ENCODE measurements at regions not wholly inside any gene's neighbourhood (a gene's known extent, or its start where the extent isn't known, plus 50 kb on each side); places are given as distances from the start of the nearest gene placed in this dataset.
"Not testable (repeated sequence)": the region's sequence is repeated elsewhere in the genome, so short reads cannot be mapped to it uniquely, and the experiment has no call there.

DNA sequence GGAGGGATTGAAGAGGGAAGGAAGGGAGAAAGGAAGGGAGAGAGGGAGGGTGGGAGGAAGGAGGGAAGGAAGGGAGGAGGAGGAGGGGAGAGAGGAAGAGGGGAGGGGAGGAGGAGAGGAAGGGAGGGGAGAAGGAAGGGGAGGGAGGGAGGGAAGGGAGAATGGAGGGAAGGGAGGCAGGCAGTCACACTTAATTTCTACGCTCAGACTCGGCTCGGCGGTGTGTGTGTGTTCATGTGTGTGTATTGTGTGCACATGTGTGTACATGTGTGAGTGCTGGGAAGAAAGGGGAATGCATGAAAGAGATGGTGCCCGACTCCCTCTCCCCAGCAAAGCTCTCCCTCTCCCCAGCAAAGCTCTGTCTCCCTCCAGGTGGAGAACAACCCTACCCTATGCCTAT, 79.1 kb upstream of the AFDN start:
- Histone ChIP-seq H3K4me3 (ENCODE audit: low read length) (no peak overlapping the region), H3K36me3 (ENCODE audit: insufficient read depth, low read length) (no peaks in the 10 kb centered on the region), H3K4me1 (ENCODE audit: insufficient read depth, low read length) (peaks cover 14% of the 10 kb centered on the region), H3K27me3 (ENCODE audit: insufficient read depth, low read length) (no peaks in the 10 kb centered on the region), H3K9me3 (ENCODE audit: low read length) (no peaks in the 10 kb centered on the region), H2AFZ (ENCODE audit: low read depth, low read length) (no peak overlapping the region)

DNA sequence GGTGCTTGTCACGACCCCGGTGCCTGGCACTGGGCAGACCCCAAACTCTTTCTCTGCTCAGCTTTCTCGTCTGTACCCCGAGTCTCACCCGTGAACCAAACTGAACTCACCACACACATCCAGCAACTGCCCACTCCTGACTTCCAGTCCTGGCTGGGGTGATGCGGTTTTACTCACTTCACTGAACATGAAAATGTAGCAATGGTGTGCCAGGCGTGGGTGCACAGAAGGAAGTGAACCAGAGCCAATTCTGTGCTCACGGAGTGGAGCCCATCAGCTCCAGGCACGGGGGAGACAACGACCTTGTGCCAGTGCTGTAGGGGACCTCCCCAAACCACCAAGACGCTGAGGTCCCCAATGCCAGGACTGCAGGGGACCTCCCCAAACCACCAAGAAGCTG, 78.7 kb upstream of the AFDN start:
- H2AFZ ChIP-seq (ENCODE audit: low read depth, low read length), result no peak overlapping the region
- H3K27me3 ChIP-seq (ENCODE audit: insufficient read depth, low read length), result no peaks in the 10 kb centered on the region
- no peaks in the 10 kb centered on the region for H3K36me3 ChIP-seq (ENCODE audit: insufficient read depth, low read length)
- H3K4me3 ChIP-seq (ENCODE audit: low read length), result no peak overlapping the region
- no peaks in the 10 kb centered on the region for H3K9me3 ChIP-seq (ENCODE audit: low read length)
- peaks cover 14% of the 10 kb centered on the region for H3K4me1 ChIP-seq (ENCODE audit: insufficient read depth, low read length)

DNA sequence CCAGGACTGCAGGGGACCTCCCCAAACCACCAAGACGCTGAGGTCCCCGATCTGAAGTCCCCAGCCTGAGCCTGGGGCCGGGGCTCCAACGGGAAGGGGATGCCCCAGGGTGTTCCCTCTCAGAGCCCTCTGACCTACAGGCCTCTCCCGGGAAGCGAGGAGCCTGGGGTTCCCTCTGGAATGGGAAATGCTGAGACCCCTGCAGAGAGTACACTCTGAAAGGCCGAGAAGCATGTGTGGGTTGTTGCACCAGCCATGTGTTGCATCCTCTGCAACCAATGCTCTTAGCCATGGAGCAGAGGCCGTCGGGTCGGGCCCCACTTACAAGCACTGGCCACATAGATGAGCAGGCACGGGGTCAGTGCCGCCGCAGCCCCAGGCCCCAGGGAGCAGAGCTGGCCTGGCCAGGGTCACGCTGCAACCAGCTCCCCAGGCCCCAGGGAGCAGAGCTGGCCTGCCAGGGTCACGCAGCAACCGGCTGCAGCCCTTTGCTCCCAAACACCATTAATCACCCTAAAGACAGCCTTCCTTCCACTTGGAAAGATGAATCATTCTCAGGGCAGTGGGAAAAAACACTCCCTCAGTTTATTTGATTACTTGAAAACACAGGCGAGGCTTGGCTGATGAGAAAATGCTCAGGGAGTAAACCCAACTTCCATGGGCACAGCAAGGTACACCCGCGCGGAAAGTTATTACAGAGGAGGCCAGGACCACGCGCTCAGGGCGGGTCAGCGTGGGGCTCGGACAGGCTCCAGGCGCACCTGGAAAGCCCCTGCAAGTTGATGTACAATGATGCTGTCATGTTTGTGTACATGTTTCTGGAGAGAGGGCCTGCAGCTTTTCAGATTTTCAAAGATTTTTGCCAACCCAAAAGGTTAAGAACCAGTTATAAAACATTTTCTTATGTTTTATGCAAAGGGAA, 78.0 kb upstream of the AFDN start:
- H3K36me3 ChIP-seq (ENCODE audit: insufficient read depth, low read length), result no peaks in the 10 kb centered on the region
- no peaks in the 10 kb centered on the region for H3K27me3 ChIP-seq (ENCODE audit: insufficient read depth, low read length)
- H3K4me1 ChIP-seq (ENCODE audit: insufficient read depth, low read length), result peaks cover 14% of the 10 kb centered on the region
- no peaks in the 10 kb centered on the region for H3K9me3 ChIP-seq (ENCODE audit: low read length)
- H3K4me3 ChIP-seq (ENCODE audit: low read length), result no peak overlapping the region
- no peak overlapping the region for H2AFZ ChIP-seq (ENCODE audit: low read depth, low read length)

DNA sequence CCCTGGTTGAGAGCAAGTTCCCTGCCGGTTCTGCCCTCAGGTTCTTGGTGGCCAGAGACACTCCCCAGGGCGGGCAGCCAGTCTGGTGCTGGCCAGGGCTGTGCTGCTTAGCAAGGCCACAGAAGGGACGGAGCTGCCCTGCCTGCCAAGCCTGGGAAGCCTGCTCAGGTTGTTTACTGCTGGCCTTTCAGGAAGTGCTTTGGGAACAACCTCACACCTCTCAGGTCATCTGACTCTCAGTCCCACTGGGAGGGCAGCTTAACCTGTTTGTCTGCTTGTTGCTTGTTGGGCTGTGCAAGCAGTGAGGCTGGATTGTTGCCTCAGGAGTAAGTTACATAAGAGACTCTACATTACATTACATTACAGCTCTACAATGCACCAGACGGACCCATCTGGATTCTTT, 75.8 kb upstream of the AFDN start:
- Histone ChIP-seq H3K27me3 (ENCODE audit: insufficient read depth, low read length) (no peaks in the 10 kb centered on the region), H2AFZ (ENCODE audit: low read depth, low read length) (no peak overlapping the region), H3K36me3 (ENCODE audit: insufficient read depth, low read length) (no peaks in the 10 kb centered on the region), H3K9me3 (ENCODE audit: low read length) (no peaks in the 10 kb centered on the region), H3K4me3 (ENCODE audit: low read length) (no peak overlapping the region), H3K4me1 (ENCODE audit: insufficient read depth, low read length) (peaks cover 14% of the 10 kb centered on the region)

DNA sequence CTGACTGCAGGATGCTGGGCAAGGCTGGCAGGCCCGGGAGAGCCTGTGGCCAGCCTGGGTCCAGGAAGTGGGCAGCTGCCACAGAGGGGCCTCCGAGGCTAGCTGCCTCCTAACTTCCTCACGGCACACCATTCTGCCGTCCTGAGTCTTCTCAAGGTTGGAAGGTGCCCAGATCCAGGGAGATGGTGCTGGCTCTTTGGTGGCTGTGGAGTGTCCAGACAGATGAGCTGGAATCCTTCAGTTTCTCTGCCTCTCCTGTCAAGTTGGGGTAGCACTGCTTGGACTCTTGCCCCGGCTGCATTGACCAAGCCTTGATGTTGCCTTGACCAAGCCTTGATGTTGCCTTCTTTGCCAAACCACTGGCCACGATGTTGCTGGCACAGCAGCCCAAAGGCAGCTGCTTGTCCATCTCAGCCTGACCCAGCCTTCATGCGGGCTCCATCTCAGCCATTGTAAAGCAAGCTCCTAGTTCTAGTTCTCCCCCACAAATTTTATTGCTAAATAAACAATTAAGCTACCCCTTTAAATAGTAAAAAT, 75.1 kb upstream of the AFDN start:
- no peaks in the 10 kb centered on the region for H3K27me3 ChIP-seq (ENCODE audit: insufficient read depth, low read length)
- H3K9me3 ChIP-seq (ENCODE audit: low read length), result no peaks in the 10 kb centered on the region
- H3K36me3 ChIP-seq (ENCODE audit: insufficient read depth, low read length), result no peaks in the 10 kb centered on the region
- H3K4me3 ChIP-seq (ENCODE audit: low read length), result no peak overlapping the region
- no peak overlapping the region for H2AFZ ChIP-seq (ENCODE audit: low read depth, low read length)
- peaks cover 14% of the 10 kb centered on the region for H3K4me1 ChIP-seq (ENCODE audit: insufficient read depth, low read length)

DNA sequence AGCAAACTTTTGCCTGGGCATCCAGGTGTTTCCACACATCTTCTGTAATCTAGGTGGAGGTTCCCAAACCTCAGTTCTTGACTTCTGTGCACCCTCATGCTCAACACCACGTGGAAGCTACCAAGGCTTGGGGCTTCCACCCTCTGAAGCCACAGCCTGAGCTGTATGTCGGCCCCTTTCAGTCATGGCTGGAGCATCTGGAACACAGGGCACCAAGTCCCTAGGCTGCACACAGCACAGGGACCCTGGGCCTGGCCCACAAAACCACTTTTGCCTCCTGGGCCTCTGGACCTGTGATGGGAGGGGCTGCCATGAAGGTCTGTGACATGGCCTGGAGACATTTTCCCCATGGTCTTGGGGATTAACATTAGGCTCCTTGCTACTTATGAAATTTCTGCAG, 73.4 kb upstream of the AFDN start:
- peaks cover 11% of the 10 kb centered on the region for H3K4me1 ChIP-seq (ENCODE audit: insufficient read depth, low read length)
- H3K4me3 ChIP-seq (ENCODE audit: low read length); H3K27me3 ChIP-seq (ENCODE audit: insufficient read depth, low read length); H2AFZ ChIP-seq (ENCODE audit: low read depth, low read length); H3K9me3 ChIP-seq (ENCODE audit: low read length); H3K36me3 ChIP-seq (ENCODE audit: insufficient read depth, low read length): not testable (repeated sequence)

DNA sequence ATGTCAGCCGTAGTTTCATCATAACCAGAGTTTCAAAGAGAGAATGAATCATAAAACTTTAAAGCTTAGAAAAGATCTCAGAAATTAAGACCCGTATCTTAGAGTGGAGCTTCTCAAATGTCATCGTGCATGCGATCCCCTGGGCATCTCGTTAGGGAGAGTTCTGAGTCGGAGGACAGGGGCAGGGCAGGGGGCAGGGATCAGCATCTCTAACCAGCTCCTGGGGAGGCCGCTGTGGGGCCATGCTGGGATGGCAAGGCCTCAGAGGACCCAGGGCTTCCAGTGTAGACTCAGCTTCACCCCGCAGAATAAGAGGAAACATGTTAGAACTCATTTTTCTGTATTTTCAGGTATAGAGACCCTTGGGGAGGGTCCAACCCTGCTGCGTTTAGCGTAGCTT, 72.0 kb upstream of the AFDN start:
- Histone ChIP-seq H3K36me3 (ENCODE audit: insufficient read depth, low read length) (no peaks in the 10 kb centered on the region), H3K9me3 (ENCODE audit: low read length) (no peaks in the 10 kb centered on the region), H3K4me1 (ENCODE audit: insufficient read depth, low read length) (peaks cover 2% of the 10 kb centered on the region), H3K4me3 (ENCODE audit: low read length) (no peak overlapping the region), H3K27me3 (ENCODE audit: insufficient read depth, low read length) (no peaks in the 10 kb centered on the region), H2AFZ (ENCODE audit: low read depth, low read length) (no peak overlapping the region)

DNA sequence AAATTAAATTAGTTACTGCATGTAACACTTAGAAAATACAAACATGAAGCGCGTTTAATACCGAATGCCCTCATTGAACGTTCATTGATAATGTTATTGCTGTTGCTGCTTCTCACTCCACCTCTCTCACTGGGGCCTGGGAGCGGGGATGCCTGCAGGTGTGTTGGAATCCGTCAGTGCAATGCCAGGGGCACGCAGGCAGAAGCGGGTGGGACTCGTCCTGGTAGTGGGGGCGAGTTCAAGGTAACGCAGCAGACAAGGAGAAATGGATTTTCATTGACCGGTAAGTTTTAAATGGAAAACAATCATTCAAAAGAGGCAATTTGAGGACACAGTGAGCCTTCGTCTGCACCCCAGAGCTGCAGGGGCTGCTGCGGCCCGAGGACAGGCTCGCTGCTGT, 71.2 kb upstream of the AFDN start:
- Histone ChIP-seq H2AFZ (ENCODE audit: low read depth, low read length) (no peak overlapping the region), H3K4me1 (ENCODE audit: insufficient read depth, low read length) (peaks cover 2% of the 10 kb centered on the region), H3K27me3 (ENCODE audit: insufficient read depth, low read length) (no peaks in the 10 kb centered on the region), H3K9me3 (ENCODE audit: low read length) (no peaks in the 10 kb centered on the region), H3K4me3 (ENCODE audit: low read length) (no peak overlapping the region), H3K36me3 (ENCODE audit: insufficient read depth, low read length) (no peaks in the 10 kb centered on the region)

DNA sequence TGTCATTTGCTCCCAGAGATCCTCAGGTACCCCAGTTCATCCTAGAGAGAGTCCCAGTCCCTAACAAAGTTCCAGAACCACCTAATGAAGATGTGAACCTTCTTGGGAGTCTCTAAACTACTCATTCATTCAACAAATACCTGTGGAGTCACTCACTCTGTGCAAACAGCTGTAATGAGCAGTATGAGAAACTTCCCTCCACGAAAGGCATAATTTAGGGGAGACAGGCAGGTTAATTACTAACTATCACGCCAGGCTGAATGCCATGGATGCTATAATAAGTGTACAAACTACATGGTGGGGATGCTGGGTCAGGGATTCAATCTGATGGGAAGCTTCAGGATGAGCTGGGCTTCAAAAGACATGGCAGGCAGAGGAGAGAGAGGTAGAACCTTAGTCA, 70.1 kb upstream of the AFDN start:
- no peaks in the 10 kb centered on the region for H3K9me3 ChIP-seq (ENCODE audit: low read length)
- no peak overlapping the region for H2AFZ ChIP-seq (ENCODE audit: low read depth, low read length)
- H3K36me3 ChIP-seq (ENCODE audit: insufficient read depth, low read length), result no peaks in the 10 kb centered on the region
- H3K27me3 ChIP-seq (ENCODE audit: insufficient read depth, low read length), result no peaks in the 10 kb centered on the region
- peaks cover 10% of the 10 kb centered on the region for H3K4me1 ChIP-seq (ENCODE audit: insufficient read depth, low read length)
- no peak overlapping the region for H3K4me3 ChIP-seq (ENCODE audit: low read length)

DNA sequence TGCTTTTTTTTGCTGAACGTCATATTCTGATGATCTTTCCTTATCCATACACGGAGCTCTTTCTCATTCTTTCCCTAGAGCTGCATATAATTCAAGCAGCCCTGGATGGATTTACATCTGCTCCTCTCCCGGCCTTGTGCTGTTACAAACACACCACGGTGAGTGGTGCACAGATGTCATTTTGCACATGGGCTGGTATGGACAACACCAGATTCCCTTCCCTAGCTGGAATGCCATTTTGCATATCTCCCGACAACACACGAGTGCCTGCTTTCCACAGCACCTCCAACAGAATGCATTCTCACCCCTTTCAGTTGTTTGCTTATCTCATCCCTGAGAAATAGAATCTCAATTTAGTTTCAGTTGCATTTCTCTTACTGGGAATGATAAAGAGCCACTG, 69.5 kb upstream of the AFDN start:
- Histone ChIP-seq H3K36me3 (ENCODE audit: insufficient read depth, low read length) (no peaks in the 10 kb centered on the region), H3K9me3 (ENCODE audit: low read length) (no peaks in the 10 kb centered on the region), H3K27me3 (ENCODE audit: insufficient read depth, low read length) (no peaks in the 10 kb centered on the region), H2AFZ (ENCODE audit: low read depth, low read length) (no peak overlapping the region), H3K4me1 (ENCODE audit: insufficient read depth, low read length) (peaks cover 15% of the 10 kb centered on the region), H3K4me3 (ENCODE audit: low read length) (no peak overlapping the region)

DNA sequence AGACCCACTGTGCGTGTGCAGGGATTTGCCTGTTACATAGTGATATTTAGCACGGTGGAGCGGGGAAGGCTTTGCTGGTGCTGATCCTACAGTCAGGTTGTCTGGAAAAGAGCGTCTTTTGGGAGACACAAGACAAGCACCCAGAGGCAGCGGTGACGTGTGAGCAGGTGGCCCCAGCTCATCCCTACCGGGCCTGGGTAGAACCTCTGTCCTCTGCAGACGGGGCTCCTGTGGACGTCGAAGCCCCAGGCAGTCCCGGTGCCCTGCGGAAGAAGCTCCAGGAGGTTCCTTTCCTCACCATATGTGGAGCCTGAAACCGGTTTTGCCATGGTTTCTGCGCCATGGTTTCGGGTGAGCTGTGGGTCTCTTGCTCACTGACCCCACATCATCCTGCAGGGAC, 68.9 kb upstream of the AFDN start:
- no peaks in the 10 kb centered on the region for H3K9me3 ChIP-seq (ENCODE audit: low read length)
- peaks cover 16% of the 10 kb centered on the region for H3K4me1 ChIP-seq (ENCODE audit: insufficient read depth, low read length)
- no peaks in the 10 kb centered on the region for H3K36me3 ChIP-seq (ENCODE audit: insufficient read depth, low read length)
- no peak overlapping the region for H2AFZ ChIP-seq (ENCODE audit: low read depth, low read length)
- H3K4me3 ChIP-seq (ENCODE audit: low read length), result no peak overlapping the region
- no peaks in the 10 kb centered on the region for H3K27me3 ChIP-seq (ENCODE audit: insufficient read depth, low read length)

DNA sequence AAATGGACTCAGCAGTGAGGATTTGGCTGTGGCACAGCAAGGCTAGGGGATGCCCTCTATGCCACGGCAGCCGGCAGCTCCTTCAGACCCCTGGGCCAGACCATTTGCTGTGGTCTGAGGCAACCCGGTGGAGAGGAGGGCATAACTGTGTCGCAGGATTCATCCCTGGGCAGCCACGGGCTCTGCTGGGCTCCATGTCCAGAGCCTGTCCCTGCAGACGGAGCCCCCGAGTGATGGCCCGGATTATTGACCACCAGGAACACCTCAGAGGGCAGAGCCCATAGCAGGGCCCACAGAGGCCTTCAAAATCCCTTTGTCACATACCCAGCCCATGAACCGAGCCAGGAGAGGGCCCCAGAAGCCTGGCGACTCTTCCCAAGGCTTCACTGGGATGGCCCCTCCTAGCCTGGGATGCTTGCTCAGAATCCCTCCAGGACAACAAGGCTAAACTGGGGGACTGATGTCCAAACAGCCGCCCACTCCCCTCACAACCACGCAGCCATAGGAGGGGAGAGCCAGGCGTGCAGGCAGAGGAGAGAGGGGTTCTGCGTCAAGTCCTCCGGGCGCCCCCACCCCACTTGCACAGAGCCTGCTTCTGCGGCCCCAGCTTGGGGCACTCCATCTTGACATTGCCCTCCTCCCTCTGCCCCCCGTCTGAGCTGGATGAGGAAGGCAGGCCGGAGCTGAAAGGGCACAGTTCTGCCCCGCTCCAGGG, 68.2 kb upstream of the AFDN start:
- H3K36me3 ChIP-seq (ENCODE audit: insufficient read depth, low read length), result no peaks in the 10 kb centered on the region
- H3K4me3 ChIP-seq (ENCODE audit: low read length), result no peak overlapping the region
- H3K4me1 ChIP-seq (ENCODE audit: insufficient read depth, low read length), result peaks cover 16% of the 10 kb centered on the region
- no peaks in the 10 kb centered on the region for H3K27me3 ChIP-seq (ENCODE audit: insufficient read depth, low read length)
- H3K9me3 ChIP-seq (ENCODE audit: low read length), result no peaks in the 10 kb centered on the region
- H2AFZ ChIP-seq (ENCODE audit: low read depth, low read length), result no peak overlapping the region

DNA sequence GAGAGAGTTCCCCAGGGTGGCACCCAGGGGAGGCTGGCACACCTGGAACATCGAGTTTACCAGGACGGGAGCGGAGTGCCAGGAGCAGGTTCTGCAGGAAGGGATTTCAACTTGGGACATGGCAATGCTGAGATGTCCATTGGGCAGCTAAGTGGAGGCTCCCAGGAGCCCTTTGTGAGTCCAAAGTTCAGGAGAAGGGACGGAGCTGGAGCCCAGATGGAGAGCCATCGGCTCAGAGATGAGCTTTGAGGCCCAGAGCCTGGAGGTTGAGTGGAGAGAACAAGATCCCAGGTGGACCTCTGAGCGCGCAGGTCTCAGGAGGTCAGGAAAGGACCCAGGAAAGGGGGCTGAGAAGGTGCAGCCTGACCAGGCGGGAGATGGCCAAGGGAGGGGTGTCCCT, 67.5 kb upstream of the AFDN start:
- Histone ChIP-seq H3K36me3 (ENCODE audit: insufficient read depth, low read length) (no peaks in the 10 kb centered on the region), H3K27me3 (ENCODE audit: insufficient read depth, low read length) (no peaks in the 10 kb centered on the region), H2AFZ (ENCODE audit: low read depth, low read length) (no peak overlapping the region), H3K9me3 (ENCODE audit: low read length) (no peaks in the 10 kb centered on the region), H3K4me3 (ENCODE audit: low read length) (no peak overlapping the region), H3K4me1 (ENCODE audit: insufficient read depth, low read length) (peaks cover 16% of the 10 kb centered on the region)

All from neuron (in vitro differentiated cells).